ENCODE measurements at regions not wholly inside any gene's neighbourhood (a gene's known extent, or its start where the extent isn't known, plus 50 kb on each side); places are given as distances from the start of the nearest gene placed in this dataset.

GRCh38 chr1:209527372-209527771, 56.1 kb upstream of the CAMK1G start:
- TF ChIP-seq CTCF (IDR thresholded peaks at IDR 0.05) (no peak), POLR2A (IDR thresholded peaks at IDR 0.05) (no peak), EP300 (IDR thresholded peaks at IDR 0.05) (no peak)
